ENCODE measurements at regions not wholly inside any gene's neighbourhood (a gene's known extent, or its start where the extent isn't known, plus 50 kb on each side); places are given as distances from the start of the nearest gene placed in this dataset.

DNA sequence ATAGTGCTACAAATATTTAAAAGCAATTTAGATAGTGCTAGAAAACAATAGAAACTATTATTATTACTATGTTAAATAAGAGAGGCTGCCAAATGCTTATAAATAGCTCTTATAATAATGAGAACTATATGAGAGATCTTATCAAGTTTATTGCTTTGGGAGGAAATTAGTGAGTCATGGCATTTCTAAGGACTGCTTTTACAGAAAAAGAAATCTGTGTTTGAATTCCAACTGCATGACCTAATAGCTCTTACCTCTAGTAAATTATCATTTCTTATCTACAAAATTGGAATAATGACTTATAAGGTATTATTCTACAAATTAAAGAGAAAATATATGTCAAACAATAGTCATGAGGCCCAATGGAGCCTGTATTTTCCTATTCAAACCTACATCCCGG lies 177.2 kb downstream of the GABRG1 start:
- H3K9me3 ChIP-seq = no peaks in the 10 kb centered on the region
- no peak overlapping the region for H3K27ac ChIP-seq
- H3K36me3 ChIP-seq (ENCODE audit: low read depth, missing control alignments) = no peaks in the 10 kb centered on the region
- no peak for DNase-seq
- no peak for TF ChIP-seq POLR2A (IDR thresholded peaks at IDR 0.05)
- TF ChIP-seq, protein P1, sequence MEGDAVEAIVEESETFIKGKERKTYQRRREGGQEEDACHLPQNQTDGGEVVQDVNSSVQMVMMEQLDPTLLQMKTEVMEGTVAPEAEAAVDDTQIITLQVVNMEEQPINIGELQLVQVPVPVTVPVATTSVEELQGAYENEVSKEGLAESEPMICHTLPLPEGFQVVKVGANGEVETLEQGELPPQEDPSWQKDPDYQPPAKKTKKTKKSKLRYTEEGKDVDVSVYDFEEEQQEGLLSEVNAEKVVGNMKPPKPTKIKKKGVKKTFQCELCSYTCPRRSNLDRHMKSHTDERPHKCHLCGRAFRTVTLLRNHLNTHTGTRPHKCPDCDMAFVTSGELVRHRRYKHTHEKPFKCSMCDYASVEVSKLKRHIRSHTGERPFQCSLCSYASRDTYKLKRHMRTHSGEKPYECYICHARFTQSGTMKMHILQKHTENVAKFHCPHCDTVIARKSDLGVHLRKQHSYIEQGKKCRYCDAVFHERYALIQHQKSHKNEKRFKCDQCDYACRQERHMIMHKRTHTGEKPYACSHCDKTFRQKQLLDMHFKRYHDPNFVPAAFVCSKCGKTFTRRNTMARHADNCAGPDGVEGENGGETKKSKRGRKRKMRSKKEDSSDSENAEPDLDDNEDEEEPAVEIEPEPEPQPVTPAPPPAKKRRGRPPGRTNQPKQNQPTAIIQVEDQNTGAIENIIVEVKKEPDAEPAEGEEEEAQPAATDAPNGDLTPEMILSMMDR (IDR thresholded peaks at IDR 0.05) = no peak
- no peaks in the 10 kb centered on the region for H3K27me3 ChIP-seq
- H3K4me1 ChIP-seq = no peaks in the 10 kb centered on the region
- intact Hi-C loops (cut with DNase I; ENCODE audit: low total_unique reads) = no loop called here
- H3K4me3 ChIP-seq = no peak overlapping the region
- 88 to 90% methylated on average over 1 of the region's 1 CpG for WGBS, 2 donors

DNA sequence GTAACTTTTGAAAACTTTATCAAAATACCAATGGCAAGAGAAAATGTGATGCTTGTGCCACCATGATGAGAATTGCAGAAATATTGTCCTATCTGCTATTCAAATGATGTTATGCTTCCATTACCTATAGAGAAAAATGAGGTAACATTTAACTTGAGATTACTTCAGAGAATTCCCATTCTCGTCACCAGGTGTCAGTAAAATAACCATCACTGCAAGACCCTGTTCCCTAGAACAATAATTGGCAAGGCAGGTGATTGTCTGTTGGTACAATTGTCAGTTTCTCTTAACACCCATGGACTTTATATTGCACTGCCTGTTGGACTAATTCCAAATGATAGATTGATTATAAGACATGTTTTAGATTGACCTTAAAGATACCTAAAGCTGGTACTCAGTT lies 179.9 kb downstream of the GABRG1 start:
- WGBS, 2 donors = 78 to 87% methylated on average over 1 of the region's 1 CpG
- no peak overlapping the region for H3K4me3 ChIP-seq
- H3K27ac ChIP-seq = no peak overlapping the region
- H3K9me3 ChIP-seq = no peaks in the 10 kb centered on the region
- intact Hi-C loops (cut with DNase I; ENCODE audit: low total_unique reads) = no loop called here
- no peaks in the 10 kb centered on the region for H3K4me1 ChIP-seq
- no peak for DNase-seq
- H3K36me3 ChIP-seq (ENCODE audit: low read depth, missing control alignments) = no peaks in the 10 kb centered on the region
- H3K27me3 ChIP-seq = no peaks in the 10 kb centered on the region
- no peak for TF ChIP-seq POLR2A (IDR thresholded peaks at IDR 0.05)
- TF ChIP-seq, protein P1 (IDR thresholded peaks at IDR 0.05) = no peak

DNA sequence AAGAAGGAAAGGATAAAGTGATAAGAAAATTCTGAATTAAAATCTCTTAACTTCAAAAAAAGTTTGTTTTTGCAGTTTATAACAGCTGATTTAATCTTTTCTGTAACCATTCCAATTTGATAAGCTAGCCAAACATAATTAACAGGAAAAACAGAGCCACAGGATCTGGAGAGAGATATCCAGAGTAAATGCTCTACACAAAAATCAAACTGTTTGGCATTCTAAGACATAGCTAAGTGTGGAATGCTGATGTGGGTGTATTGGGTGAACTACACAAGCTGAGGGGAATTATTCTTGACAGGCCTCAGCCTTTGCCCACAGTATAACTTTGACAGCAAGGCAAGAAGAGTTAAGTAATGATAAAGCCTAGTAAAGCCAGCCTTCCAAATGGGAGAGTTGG lies 184.8 kb downstream of the GABRG1 start:
- no peak overlapping the region for H3K27ac ChIP-seq
- H3K27me3 ChIP-seq = no peaks in the 10 kb centered on the region
- no peak for DNase-seq
- no peaks in the 10 kb centered on the region for H3K4me1 ChIP-seq
- no peaks in the 10 kb centered on the region for H3K36me3 ChIP-seq (ENCODE audit: low read depth, missing control alignments)
- TF ChIP-seq, protein P1 (IDR thresholded peaks at IDR 0.05) = no peak
- no peak overlapping the region for H3K4me3 ChIP-seq
- intact Hi-C loops (cut with DNase I; ENCODE audit: low total_unique reads) = no loop called here
- no peaks in the 10 kb centered on the region for H3K9me3 ChIP-seq

DNA sequence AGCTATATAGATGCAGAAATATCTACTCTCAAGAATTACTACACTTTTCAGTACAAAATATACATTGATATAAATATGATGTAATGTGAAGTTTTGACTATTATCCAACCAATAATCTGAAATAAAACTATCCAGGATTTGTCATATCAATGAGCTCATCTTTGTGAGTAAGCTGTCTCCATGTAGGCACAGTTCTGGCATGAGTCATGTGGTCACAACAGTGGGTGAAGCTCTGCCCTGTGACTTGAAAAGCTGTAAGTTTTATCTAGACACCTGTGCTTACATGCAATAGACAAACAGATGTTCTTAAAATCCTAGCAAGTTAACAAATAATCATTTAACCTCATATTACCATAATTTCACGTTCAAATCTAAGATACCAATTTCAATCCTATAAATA lies 192.7 kb downstream of the GABRG1 start:
- no peaks in the 10 kb centered on the region for H3K27me3 ChIP-seq
- no peak for DNase-seq
- intact Hi-C loops (cut with DNase I; ENCODE audit: low total_unique reads) = no loop called here
- H3K4me1 ChIP-seq = no peaks in the 10 kb centered on the region
- no peaks in the 10 kb centered on the region for H3K36me3 ChIP-seq (ENCODE audit: low read depth, missing control alignments)
- no peak overlapping the region for H3K27ac ChIP-seq
- TF ChIP-seq, protein P1 (IDR thresholded peaks at IDR 0.05) = no peak
- TF ChIP-seq POLR2A (IDR thresholded peaks at IDR 0.05) = no peak
- H3K9me3 ChIP-seq = no peaks in the 10 kb centered on the region
- 65 to 67% methylated on average over 1 of the region's 1 CpG for WGBS, 2 donors
- no peak overlapping the region for H3K4me3 ChIP-seq

DNA sequence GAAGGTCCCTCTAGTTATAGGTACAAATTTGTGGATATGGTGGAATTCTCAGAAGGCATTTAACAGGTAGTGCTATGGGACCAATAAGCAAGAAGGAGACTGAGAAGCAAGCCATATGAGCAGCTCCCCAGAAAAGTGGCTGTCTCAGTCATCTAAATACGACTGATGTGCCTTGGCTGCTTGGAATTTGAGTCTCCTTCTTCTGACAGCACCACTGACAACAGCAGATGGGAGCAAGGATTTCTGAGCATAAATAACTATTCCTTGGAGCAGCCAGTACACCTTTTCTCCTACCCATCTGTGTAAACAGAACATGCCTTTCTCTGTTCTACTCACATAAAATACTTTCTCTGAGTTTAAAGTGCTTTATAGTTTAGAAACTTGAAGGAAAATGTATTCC lies 196.2 kb downstream of the GABRG1 start:
- intact Hi-C loops (cut with DNase I; ENCODE audit: low total_unique reads) = no loop called here
- H3K4me3 ChIP-seq = no peak overlapping the region
- 42 to 61% methylated on average over 1 of the region's 1 CpG for WGBS, 2 donors
- DNase-seq = no peak
- TF ChIP-seq, protein P1 (IDR thresholded peaks at IDR 0.05) = no peak
- no peak for TF ChIP-seq POLR2A (IDR thresholded peaks at IDR 0.05)
- H3K9me3 ChIP-seq = no peaks in the 10 kb centered on the region
- H3K27ac ChIP-seq = no peak overlapping the region
- no peaks in the 10 kb centered on the region for H3K4me1 ChIP-seq
- H3K36me3 ChIP-seq (ENCODE audit: low read depth, missing control alignments) = no peaks in the 10 kb centered on the region
- no peaks in the 10 kb centered on the region for H3K27me3 ChIP-seq
